HG03135 (cell line): ENCODE measurements at regions not wholly inside any gene's neighbourhood (a gene's known extent, or its start where the extent isn't known, plus 50 kb on each side); places are given as distances from the start of the nearest gene placed in this dataset.

Experiments used
- ATAC-seq: cut with Tn5 transposase; IDR thresholded peaks from one replicate; pipeline ENCODE4 v1.9.1; 2021; ENCODE audit warnings: mild to moderate bottlenecking, moderate library complexity; ENCODE audit not compliant: unreplicated experiment

DNA sequence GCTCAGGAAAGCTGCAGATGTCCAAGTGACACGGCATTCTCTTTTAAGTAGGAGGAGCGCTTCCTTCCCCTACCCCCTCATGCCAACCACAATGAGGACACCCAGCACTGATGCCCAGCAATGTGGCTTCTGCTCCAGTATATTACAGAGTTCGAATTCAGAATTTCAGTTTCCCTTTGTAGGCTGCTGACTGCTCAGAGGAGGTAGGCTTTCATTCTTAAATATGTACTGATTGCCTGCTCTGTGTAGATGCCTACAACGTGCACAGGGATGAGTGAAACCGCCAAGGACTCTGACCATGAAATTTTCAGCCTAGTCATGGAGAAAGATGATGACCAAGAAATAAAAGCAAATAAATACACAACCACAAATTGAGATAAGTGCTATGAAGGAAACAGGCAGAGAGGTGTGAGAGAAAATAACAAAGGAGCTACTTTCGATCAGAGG is 50.9 kb upstream of the TNFAIP3 start:
- no peak for ATAC-seq

DNA sequence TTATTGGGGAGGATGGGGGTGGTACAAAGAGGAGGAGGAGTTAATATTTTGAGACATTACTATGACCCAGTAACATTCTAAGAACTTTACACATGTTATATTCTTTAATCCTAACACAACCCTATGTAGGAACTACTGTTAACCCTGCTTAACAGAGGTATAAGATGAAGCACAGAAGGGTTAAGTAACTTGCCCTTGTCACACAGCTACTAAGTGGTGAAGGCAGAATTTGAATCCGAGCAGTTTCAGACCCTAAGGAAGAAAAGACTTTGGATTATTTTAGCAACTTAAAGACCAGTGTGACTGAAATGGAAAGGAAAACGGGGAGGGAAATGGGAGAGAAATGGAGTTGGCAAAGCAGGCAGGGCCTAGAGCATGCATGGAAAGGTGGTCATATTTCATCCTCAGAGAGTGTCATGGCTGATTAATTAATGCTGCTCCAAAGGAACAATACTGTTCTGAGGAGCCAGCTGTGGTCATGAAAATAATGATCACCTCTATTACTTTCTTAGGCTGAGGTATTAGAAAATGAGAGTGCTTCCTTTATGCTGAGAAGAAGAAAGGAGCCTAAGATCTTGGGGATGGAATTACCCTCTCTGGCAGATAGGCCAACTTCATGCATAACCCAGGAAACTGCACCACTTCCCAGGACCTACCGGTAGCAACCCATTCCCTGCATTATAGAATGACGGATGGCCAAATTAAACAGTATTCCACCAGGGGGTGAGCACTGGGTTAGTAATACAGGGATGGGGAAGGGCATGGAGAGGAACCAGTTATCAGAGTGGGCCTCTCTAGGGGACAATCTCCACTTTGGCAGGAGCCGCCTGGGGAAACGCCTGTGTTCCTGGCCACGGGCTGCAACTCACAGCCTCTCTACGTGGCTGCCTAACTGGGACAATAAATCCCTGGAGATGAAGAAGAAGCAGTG is 50.1 kb upstream of the TNFAIP3 start:
- ATAC-seq, result no peak
